Kidney (tissue), 13 donors: ENCODE measurements at regions not wholly inside any gene's neighbourhood (a gene's known extent, or its start where the extent isn't known, plus 50 kb on each side); places are given as distances from the start of the nearest gene placed in this dataset.

Experiments used
- DNase-seq, 5 donors: peaks; one replicate each; pipeline ENCODE4 v3.0.0-alpha.2; 2013 to 2020
- FAIRE-seq: peaks from 2 replicates; lab custom pipeline; 2012; peaks lifted over from hg19 to GRCh38; lab: Jason Lieb, UNC
- H3K27ac ChIP-seq, 2 donors: one replicate each; pipeline ENCODE4 v1.7.0; 2013; ENCODE audit warnings: low read depth in 2 of 2, low read length in 2 of 2, inconsistent platforms in 1 of 2
- H3K27me3 ChIP-seq: one replicate; pipeline ENCODE4 v1.7.1; 2013; ENCODE audit warnings: low read length, inconsistent platforms; ENCODE audit not compliant: control insufficient read depth, insufficient read depth
- H3K36me3 ChIP-seq, 3 donors: one replicate each; pipeline versions ENCODE4 v1.7.0 to v1.7.1; 2013; ENCODE audit warnings: low read length in 3 of 3, control low read depth in 1 of 3, inconsistent platforms in 1 of 3; ENCODE audit not compliant: insufficient read depth in 3 of 3, control insufficient read depth in 2 of 3
- H3K4me1 ChIP-seq, 3 donors: one replicate each; pipeline versions ENCODE4 v1.7.0 to v1.7.1; 2013; ENCODE audit warnings: low read length in 3 of 3, inconsistent platforms in 1 of 3, low read depth in 1 of 3; ENCODE audit not compliant: control insufficient read depth in 2 of 3, insufficient read depth in 2 of 3
- H3K4me3 ChIP-seq, 3 donors: one replicate each; pipeline versions ENCODE4 v1.7.0 to v1.8.1; 2013; ENCODE audit warnings: low read length in 3 of 3, control low read depth in 1 of 3, inconsistent platforms in 1 of 3
- H3K9ac ChIP-seq, 3 donors: one replicate each; pipeline versions ENCODE4 v1.7.0 to v1.7.1; 2013; ENCODE audit warnings: low read length in 3 of 3, control low read depth in 1 of 3, inconsistent platforms in 1 of 3
- H3K9me3 ChIP-seq, 3 donors: one replicate each; pipeline versions ENCODE4 v1.7.0 to v1.7.1; 2013; ENCODE audit warnings: low read length in 3 of 3, control low read depth in 1 of 3, inconsistent platforms in 1 of 3; ENCODE audit not compliant: control insufficient read depth in 2 of 3, insufficient read depth in 1 of 3
- intact Hi-C: fragments of 100-400 bp; cut with DNase I; formaldehyde crosslinking; loops from one replicate; pipeline ENCODE4 v1.11.1; 2022
- TF ChIP-seq, protein P1 (sequence below): IDR thresholded peaks from 3 replicates; pipeline ENCODE4 v1.5.1; 2012; ENCODE audit warnings: mild to moderate bottlenecking, moderate library complexity, borderline replicate concordance; ENCODE audit not compliant: insufficient read depth; ENCODE audit errors: extremely low read depth
- donor health status: control.
- donor health status: control.
- donor health status: control.
- donor health status: control.
- donor health status: control.
- donor health status: DM: yes; HTN: yes; CAD: no.
- donor health status: Normal renal cell carcinoma (clear cell type).

GRCh38 chr9:82645600-82645999 is 417.3 kb downstream of the RASEF start:
- no peak for FAIRE-seq
- intact Hi-C loops = no loop called here
- TF ChIP-seq, protein P1, sequence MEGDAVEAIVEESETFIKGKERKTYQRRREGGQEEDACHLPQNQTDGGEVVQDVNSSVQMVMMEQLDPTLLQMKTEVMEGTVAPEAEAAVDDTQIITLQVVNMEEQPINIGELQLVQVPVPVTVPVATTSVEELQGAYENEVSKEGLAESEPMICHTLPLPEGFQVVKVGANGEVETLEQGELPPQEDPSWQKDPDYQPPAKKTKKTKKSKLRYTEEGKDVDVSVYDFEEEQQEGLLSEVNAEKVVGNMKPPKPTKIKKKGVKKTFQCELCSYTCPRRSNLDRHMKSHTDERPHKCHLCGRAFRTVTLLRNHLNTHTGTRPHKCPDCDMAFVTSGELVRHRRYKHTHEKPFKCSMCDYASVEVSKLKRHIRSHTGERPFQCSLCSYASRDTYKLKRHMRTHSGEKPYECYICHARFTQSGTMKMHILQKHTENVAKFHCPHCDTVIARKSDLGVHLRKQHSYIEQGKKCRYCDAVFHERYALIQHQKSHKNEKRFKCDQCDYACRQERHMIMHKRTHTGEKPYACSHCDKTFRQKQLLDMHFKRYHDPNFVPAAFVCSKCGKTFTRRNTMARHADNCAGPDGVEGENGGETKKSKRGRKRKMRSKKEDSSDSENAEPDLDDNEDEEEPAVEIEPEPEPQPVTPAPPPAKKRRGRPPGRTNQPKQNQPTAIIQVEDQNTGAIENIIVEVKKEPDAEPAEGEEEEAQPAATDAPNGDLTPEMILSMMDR = no peak

DNA sequence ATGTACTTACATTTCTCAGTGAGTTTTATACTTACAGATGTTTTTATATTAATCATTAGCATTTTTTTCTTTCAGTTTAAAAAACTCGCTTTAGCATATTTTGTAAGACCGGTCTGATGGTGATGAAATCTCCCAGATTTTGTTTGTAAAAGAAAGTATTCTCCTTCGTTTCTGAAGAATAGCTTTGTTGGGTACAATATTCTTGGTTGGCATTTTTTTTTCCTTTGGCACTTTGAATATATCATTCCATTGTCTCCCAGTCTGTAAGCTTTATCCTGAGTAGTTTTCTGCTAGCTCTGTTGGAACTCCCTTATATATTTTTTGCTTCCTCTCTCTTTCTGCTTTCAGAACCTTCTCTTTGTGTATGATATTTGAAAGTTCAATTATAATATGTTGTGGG is 412.6 kb downstream of the RASEF start:
- DNase-seq = no peak
- FAIRE-seq = no peak
- TF ChIP-seq, protein P1 = no peak
- intact Hi-C loops = no loop called here
- no peaks in the 10 kb centered on the region for H3K27me3 ChIP-seq
- H3K4me1 ChIP-seq = no peaks in the 10 kb centered on the region
- H3K9me3 ChIP-seq = peaks cover 0 to 8% (median 0%) of the 10 kb centered on the region in 3 donors
- no peak overlapping the region for H3K9ac ChIP-seq
- H3K27ac ChIP-seq = no peak overlapping the region
- no peak overlapping the region for H3K4me3 ChIP-seq
- no peaks in the 10 kb centered on the region for H3K36me3 ChIP-seq

More at GRCh38 chr9:82645600-82645999, 417.3 kb downstream of the RASEF start:
- no peaks in the 10 kb centered on the region for H3K4me1 ChIP-seq
- H3K4me3 ChIP-seq = no peak overlapping the region
- H3K27me3 ChIP-seq = no peaks in the 10 kb centered on the region
- DNase-seq = peak in 1 of 5 donors; percentile 1
- no peaks in the 10 kb centered on the region for H3K9me3 ChIP-seq
- H3K27ac ChIP-seq = no peak overlapping the region
- H3K9ac ChIP-seq = no peak overlapping the region
- H3K36me3 ChIP-seq = no peaks in the 10 kb centered on the region

DNA sequence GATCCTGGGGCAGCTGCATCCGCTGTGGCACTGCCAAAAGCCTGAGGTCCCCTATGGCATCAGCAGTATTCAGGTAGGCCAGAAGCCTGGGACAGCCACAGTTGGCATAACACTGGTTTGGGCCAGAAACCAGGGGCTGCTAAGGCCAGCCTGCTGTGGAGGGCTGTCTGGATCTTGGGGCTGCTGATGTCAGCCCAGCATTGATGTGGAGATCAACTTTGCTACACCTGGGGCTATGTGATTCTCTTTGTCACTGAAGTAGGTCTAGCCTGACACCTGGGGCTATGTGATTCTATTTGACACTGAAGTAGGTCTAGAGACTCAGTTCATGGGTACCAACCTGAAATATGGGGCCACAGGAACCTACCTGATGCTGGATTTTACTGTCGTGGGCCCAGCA is 411.5 kb downstream of the RASEF start:
- peak in 1 of 5 donors; percentile 31 for DNase-seq
- H3K27me3 ChIP-seq = no peaks in the 10 kb centered on the region
- H3K4me3 ChIP-seq = no peak overlapping the region
- FAIRE-seq = no peak
- H3K4me1 ChIP-seq = no peaks in the 10 kb centered on the region
- H3K27ac ChIP-seq = no peak overlapping the region
- TF ChIP-seq, protein P1 = no peak
- no peak overlapping the region for H3K9ac ChIP-seq
- H3K36me3 ChIP-seq = no peaks in the 10 kb centered on the region
- peaks cover 0 to 8% (median 0%) of the 10 kb centered on the region in 3 donors for H3K9me3 ChIP-seq
- intact Hi-C loops = no loop called here

DNA sequence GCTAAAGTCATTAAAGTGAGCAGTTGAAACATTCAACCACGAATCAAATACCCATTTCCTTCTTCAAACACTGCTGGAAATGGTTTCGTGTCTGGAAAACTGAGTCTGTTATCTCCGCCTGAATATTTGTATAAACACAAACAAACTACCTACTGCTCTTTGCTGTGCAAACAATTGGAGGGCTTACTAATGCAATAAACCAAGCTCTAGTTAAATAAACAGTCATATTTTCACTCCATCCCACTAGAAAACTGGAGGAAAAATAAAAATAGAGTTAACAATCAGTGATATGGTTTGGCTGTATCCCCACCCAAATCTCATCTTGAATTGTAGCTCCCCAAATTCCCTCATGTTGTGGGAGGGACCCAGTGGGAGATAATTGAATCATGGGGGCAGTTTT is 397.6 kb downstream of the RASEF start:
- TF ChIP-seq, protein P1 = no peak
- intact Hi-C loops = no loop called here
- FAIRE-seq = no peak
- no peak overlapping the region for H3K9ac ChIP-seq
- DNase-seq = no peak
- no peaks in the 10 kb centered on the region for H3K9me3 ChIP-seq
- H3K27me3 ChIP-seq = no peaks in the 10 kb centered on the region
- no peaks in the 10 kb centered on the region for H3K4me1 ChIP-seq
- no peaks in the 10 kb centered on the region for H3K36me3 ChIP-seq
- H3K27ac ChIP-seq = no peak overlapping the region
- no peak overlapping the region for H3K4me3 ChIP-seq
